Activated CD4-positive, alpha-beta T cell treated with anti-CD3 and anti-CD28 coated beads for 24 hours (primary cell): ENCODE measurements at regions not wholly inside any gene's neighbourhood (a gene's known extent, or its start where the extent isn't known, plus 50 kb on each side); places are given as distances from the start of the nearest gene placed in this dataset.
"Not testable (repeated sequence)": the region's sequence is repeated elsewhere in the genome, so short reads cannot be mapped to it uniquely, and the experiment has no call there.

Source experiments
- DNase-seq, 2 donors: peaks; one replicate each; pipeline ENCODE4 v3.0.0-alpha.2; 2020; ENCODE audit warnings: low read depth in 2 of 2

DNA sequence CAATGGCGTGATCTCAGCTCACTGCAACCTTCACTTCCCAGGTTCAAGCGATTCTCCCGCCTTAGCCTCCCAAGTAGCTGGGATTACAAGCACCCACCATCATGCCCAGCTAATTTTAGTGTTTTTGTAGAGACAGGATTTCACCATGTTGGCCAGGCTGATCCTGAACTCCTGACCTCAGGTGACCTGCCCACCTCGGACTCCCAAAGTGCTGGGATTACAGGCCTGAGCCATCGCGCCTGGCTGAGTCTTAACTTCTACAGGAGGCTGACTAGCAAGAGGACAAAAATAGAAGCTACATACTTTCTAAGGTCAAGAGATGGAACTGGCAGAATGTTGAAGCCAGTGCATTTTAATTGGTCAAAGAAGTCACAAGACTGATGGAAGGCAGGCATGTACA is 2296.2 kb upstream of the RAG2 start:
- not testable (repeated sequence) for DNase-seq

DNA sequence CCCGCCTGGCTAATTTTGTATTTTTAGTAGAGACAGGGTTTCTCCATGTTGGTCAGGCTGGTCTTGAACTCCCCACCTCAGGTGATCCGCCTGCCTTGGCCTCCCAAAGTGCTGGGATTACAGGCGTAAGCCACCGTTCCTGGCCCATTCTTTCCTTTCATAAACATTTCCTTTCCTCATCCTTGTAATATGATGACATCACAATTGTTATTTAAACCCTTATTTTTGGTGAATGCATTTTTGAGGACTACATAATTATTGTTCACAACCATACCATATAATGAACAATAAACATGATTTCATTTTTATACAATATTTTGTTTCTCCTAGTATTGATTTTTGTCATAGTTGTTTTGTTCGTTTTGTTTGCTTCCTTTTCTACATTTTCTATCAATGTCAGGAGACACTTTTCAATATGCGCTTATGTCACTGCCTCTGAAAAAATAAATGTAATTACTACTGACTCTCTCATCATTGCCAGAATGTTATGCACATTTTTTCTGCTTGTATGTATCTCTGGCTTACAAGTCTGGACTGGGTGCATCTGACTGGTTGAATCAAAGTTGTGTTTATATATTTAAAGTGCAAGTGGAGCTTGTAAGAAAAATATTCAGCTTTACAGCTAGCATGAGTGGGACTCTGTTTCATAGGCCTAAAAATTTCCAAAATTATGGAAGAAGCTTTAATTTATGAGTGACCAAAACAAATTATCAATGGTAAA is 2286.3 kb upstream of the RAG2 start:
- no peak for DNase-seq

DNA sequence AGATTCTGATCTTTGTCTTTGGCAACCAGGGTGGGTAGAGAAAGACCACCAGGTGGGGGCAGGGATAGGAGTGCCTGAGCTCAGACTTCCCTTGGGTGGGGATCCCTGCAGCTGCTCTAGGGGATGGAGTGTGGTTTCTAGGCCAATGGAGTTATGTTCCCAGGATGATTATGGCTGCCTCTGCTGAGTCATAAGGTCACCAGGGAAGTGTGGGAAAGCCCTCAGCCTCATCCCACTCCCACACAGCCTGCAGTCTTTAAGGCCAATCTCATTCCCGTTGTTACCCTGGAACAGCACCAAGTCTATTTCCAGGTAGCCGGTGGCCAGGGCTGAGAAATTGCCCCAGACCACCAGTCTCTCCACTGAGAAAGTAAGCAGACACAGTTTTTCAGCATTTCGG is 2269.3 kb upstream of the RAG2 start:
- no peak for DNase-seq

DNA sequence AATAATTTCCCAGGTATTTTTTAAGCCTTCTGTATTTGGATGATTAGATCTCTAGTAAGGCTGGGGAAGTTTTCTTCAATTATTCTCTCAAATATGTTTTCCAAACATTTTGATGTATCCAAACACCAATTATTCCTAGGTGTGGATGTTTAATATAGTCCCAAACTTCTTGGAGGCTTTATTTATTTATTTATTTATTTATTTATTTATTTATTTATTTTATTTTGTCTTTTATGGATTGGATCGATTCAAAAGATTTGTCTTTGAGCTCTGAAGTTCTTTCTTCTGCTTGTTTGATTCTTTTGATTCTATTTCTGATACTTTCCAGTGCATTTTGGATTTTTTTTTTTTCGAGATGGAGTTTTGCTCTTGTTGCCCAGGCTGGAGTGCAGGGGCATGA is 2267.9 kb upstream of the RAG2 start:
- no peak for DNase-seq

DNA sequence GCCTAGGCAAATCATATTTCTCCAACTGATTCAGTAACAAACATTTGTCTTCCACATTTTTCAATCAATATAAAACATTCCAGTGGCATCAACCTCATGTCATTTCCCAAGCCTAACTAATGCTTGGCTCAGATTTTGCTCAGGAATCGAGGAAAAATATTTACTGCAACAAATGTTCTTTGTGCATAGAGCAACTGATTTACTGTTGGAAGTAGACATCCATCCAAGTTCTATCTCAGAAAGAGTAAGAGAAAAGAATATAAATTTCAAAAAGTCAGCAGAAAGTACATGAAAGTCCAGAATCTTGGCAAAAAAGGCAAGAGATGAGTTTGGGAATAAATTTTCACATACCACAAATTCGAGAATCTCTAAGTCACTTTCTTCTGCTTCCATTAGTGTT is 2245.0 kb upstream of the RAG2 start:
- no peak for DNase-seq

DNA sequence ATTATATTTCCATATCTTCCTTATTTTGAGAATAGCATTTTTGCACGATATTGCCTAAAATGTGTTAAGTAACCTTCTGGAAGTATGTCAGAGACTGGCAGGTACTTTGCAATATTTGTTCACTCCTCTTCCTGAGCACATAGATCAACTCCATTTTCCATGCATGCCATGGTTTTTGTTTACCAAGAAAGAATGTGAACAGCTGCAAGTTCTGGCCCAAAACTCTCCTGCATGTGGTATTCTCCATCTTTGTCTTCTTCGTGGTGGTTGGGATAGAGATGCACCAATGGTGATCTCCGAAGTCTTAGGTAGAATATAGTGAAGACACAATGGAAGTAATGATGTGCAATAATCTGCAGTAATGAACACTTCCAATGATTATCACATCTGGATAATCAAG is 2241.0 kb upstream of the RAG2 start:
- no peak for DNase-seq

DNA sequence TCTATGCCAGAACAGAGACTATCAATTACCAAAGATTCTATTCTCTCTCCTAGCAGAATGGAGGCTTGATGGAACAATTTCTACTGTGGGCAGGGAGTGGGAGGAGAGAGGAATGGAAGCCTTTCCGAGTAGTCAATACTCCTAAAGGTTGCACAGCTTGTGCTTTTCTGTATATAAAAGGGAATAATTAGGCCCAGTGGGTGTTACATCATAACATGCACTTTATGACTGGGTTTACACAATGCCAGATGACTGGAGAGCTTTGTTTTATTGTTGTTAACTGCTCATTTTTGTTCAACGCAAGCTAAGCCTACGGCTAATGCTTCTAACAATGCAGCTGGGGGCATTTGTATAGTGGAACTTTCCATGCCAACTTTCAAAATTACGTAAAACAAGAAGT is 2237.9 kb upstream of the RAG2 start:
- DNase-seq, result no peak

DNA sequence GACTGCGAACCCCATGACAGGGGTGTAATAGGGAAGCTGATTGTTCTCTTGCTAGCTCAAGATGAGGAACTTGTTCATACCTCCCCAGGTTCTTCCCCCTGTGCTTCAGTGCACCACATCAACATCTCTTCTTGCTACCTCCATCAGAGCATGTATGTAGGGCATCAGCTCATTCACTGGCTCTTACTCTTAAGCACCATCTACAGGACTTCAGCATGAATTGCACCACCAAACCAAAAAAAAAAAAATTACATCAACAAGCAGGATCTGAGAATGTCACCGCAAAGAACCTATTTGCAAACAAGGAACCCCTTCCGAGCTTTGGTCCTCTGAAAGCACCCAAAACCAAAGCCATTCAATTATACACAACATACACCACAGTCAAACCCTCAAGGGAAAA is 2226.5 kb upstream of the RAG2 start:
- DNase-seq, result no peak

GRCh38 chr11:38821786-38822185 is 2223.8 kb upstream of the RAG2 start:
- not testable (repeated sequence) for DNase-seq

DNA sequence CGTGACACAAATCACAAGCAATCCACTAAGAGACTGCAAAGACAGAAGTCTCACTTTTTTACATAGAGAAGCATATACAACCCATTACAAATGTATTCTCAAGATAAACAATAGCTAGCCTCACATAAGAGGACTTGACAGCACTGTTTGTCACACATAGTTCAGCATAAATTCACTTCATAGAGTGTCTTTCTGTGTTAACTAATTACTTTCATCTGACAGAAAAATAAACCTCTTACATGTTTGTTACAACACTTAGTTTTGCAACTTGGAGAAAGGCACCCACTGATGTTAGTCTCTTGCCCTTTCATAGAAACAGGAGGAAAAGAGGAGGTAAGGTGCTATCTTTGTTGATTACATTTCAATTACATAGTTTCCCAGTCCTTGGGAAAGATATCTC is 2221.9 kb upstream of the RAG2 start:
- DNase-seq, result no peak

DNA sequence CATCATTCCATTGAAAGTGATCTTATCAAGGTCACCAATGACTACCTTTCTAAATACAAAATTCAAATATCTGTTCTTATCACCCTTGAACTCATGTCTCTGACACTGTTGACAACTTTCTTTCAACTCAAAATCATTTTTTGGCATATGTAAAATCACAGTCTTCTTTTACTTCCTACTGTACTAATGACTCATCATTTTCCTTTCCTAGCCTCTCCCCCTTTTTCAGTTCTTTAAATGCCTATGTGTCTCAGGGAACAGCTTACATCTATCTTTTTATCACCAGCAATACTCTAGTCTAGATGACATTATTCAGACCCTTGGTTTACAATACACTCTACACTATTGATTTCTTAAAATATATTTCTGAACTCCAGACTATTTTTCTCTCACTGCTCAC is 2220.7 kb upstream of the RAG2 start:
- DNase-seq, result no peak

GRCh38 chr11:38814670-38815069 is 2216.6 kb upstream of the RAG2 start:
- DNase-seq, result no peak

- no peak for DNase-seq
Measured at GRCh38 chr11:38809521-38809920, 2211.5 kb upstream of the RAG2 start.

DNA sequence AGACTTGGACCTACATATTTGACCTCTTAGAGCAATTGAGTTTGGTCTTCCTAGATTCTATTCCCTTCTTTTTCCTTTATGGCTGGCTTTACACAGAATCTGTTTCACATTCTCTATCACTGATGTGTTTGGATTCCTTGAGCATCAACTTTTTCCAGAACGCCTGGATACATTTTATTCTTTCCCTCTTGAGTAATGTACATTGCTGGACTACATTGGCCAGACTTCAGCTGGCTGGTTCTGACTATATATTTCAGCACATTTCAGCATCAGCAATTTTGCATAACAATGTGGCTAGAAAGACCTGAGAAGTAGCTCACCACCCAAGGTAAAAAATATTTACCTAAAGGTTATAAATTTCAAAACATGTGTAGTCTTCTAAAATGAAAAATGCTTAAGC is 2198.2 kb upstream of the RAG2 start:
- DNase-seq, result no peak

DNA sequence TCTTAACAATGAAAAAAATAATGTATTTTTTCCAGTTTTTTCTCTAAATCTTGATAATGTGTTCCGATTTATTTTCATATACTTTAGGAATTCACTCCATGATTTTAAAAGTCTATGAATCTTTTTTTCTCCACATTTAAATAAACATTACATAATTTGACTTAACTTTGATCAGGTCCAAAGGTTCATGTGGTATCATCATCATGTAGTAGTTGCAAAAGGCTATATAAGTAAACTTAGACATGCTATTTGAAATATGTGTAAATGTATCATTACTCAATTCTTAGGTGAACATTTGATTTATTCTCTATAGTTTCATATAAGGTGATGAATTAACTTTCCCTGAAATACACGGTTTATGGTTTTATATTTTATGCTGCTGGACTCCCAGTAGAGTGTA is 2197.0 kb upstream of the RAG2 start:
- no peak for DNase-seq

DNA sequence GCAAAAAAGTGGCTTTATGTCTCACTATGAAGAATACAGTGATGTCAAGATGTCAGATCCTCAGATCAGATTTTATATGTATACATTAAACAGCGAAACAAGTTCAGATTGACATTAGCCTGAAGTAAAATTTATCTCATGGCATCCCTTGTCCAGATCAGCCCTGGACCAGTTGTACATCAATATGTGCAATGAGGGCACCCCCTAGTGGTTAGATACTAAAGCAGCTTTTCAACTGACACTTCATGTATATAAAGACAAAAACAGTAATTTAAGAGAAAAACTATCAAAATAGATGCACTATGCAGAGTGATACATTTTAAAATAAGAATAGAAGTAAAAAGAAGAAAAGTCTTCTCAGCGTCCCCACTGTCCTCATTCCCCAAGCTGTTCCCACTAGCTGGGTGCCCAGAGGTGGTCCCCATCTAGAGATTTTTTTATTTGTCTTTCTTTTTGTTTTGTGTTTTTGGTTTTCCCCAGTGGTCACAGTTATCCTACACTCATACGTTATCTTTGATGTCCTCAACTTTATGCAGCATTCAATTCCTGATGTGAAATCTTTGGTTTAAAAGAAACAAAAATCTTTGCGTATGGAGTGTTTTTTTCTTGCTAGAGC is 2193.4 kb upstream of the RAG2 start:
- no peak for DNase-seq

GRCh38 chr11:38788561-38788960 is 2190.5 kb upstream of the RAG2 start:
- no peak for DNase-seq

DNA sequence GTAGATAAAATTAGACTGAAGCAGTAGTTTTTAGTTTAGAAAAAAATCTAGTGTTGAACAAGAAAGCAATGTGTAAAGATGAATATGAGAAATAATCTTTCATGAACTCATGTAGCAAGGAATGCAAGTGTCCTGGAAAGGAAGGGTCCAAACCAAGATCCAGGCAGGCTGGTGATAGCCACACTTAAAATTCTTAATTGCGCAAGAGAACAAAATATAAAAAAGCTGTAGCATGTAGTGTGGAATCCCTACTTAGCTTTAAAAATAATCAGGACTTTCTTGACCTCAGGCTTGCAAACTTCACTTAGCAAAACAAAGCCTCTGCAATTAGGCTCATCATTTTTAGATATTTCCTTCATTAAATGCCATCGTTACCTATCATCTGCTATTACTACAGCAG is 2186.1 kb upstream of the RAG2 start:
- no peak for DNase-seq

- DNase-seq, result no peak
Measured at GRCh38 chr11:38766796-38767195, 2168.8 kb upstream of the RAG2 start.

GRCh38 chr11:38759394-38759793 is 2161.4 kb upstream of the RAG2 start:
- no peak for DNase-seq

GRCh38 chr11:38756537-38756936 is 2158.5 kb upstream of the RAG2 start:
- DNase-seq, result no peak

DNA sequence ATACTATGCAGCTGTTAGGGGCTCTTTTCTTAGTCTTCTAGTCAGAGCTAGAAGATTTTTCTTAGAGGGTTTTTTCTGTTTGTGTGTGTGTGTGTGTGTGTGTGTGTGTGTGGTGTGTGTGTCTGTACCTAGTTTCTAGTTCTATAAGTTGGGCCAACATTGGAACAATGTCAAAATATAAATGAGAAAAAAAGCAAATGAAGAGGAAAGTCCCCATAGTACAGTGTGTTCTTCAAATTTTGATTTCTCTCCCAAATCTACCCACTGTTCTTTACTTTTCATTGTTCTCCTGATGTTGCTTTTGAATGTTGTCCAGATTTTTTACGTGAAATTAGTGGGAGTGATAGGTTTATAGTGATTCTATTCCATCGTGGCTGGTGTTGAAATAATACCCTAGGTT is 2153.4 kb upstream of the RAG2 start:
- no peak for DNase-seq

DNA sequence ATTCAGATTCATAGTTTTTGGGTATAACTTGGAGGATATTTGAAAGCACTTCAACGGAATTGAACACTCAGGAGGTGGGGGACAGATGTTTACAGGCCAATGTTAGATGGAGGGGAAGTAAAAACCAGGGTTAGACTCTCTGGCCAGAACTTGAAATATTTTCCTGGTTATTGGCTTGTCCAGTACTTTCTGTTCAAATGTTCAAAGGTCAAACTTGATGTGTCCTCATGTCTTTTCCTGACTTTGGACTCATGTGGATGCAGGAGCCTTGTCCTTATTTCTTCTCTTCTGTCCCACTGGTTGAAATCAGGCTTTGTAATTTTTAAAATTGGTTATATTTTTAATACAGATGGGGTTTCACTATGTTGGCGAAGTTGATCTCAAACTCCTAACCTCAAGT is 2148.5 kb upstream of the RAG2 start:
- DNase-seq, result not testable (repeated sequence)

DNA sequence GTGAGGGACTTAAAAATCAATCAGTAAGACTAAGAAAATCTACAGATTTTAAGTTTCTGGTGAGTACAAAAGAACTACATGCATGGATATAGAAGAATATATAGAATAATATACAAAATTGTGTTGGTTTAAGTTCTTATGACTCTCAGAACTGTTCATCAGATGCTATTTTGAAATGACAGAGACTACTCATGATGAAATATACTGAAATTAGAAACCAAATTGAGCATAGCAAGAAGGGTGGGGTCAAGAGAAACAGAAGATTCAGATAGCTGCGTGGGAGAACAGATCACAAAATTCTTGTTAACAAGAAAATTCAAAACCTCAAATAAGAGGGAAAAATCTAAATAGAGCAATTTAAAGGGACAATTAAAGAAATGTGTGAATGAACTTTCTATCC is 2125.3 kb upstream of the RAG2 start:
- DNase-seq, result no peak
